ENCODE measurements at regions not wholly inside any gene's neighbourhood (a gene's known extent, or its start where the extent isn't known, plus 50 kb on each side); places are given as distances from the start of the nearest gene placed in this dataset.
"Not testable (repeated sequence)": the region's sequence is repeated elsewhere in the genome, so short reads cannot be mapped to it uniquely, and the experiment has no call there.

GRCh38 chr20:48372851-48373554, 454.8 kb downstream of the PREX1 start:
- not testable (repeated sequence) for H3K27ac ChIP-seq (ENCODE audit: low read length); H3K27me3 ChIP-seq (ENCODE audit: control insufficient read depth, insufficient read depth, low read length); H3K4me1 ChIP-seq (ENCODE audit: control insufficient read depth, insufficient read depth, low read length); H3K9me3 ChIP-seq (ENCODE audit: control insufficient read depth, low read depth, low read length); H3K36me3 ChIP-seq (ENCODE audit: control insufficient read depth, insufficient read depth, low read length); H3K4me3 ChIP-seq (ENCODE audit: low read length)
- WGBS (ENCODE audit: insufficient coverage, low lambda C conversion rate): no CpG with 5 or more reads among the region's 35 CpGs
- peak in 1 of 2 donors; percentile 34 for DNase-seq

GRCh38 chr20:48371211-48371610, 456.6 kb downstream of the PREX1 start:
- WGBS (ENCODE audit: insufficient coverage, low lambda C conversion rate): no CpG with 5 or more reads among the region's 4 CpGs
- Histone ChIP-seq H3K27ac (ENCODE audit: low read length) (no peak overlapping the region), H3K9me3 (ENCODE audit: control insufficient read depth, low read depth, low read length) (no peaks in the 10 kb centered on the region), H3K27me3 (ENCODE audit: control insufficient read depth, insufficient read depth, low read length) (peaks cover 2% of the 10 kb centered on the region), H3K4me3 (ENCODE audit: low read length) (no peak overlapping the region), H3K4me1 (ENCODE audit: control insufficient read depth, insufficient read depth, low read length) (no peaks in the 10 kb centered on the region), H3K36me3 (ENCODE audit: control insufficient read depth, insufficient read depth, low read length) (no peaks in the 10 kb centered on the region)
- no peak for DNase-seq

- not testable (repeated sequence) for H3K27me3 ChIP-seq (ENCODE audit: control insufficient read depth, insufficient read depth, low read length); H3K36me3 ChIP-seq (ENCODE audit: control insufficient read depth, insufficient read depth, low read length); H3K4me3 ChIP-seq (ENCODE audit: low read length); H3K9me3 ChIP-seq (ENCODE audit: control insufficient read depth, low read depth, low read length); H3K27ac ChIP-seq (ENCODE audit: low read length); DNase-seq; H3K4me1 ChIP-seq (ENCODE audit: control insufficient read depth, insufficient read depth, low read length)
- no CpG with 5 or more reads among the region's 10 CpGs for WGBS (ENCODE audit: insufficient coverage, low lambda C conversion rate)
Observed at GRCh38 chr20:48368580-48369021, 459.2 kb downstream of the PREX1 start.

- H3K27me3 ChIP-seq (ENCODE audit: control insufficient read depth, insufficient read depth, low read length); H3K36me3 ChIP-seq (ENCODE audit: control insufficient read depth, insufficient read depth, low read length); H3K9me3 ChIP-seq (ENCODE audit: control insufficient read depth, low read depth, low read length); DNase-seq; H3K27ac ChIP-seq (ENCODE audit: low read length); H3K4me3 ChIP-seq (ENCODE audit: low read length); H3K4me1 ChIP-seq (ENCODE audit: control insufficient read depth, insufficient read depth, low read length): not testable (repeated sequence)
- no CpG with 5 or more reads among the region's 28 CpGs for whole genome bisulfite sequencing (ENCODE audit: insufficient coverage, low lambda C conversion rate)
Observed at GRCh38 chr20:48367541-48368358, 460.0 kb downstream of the PREX1 start.

- DNase-seq: no peak
- Histone ChIP-seq H3K4me1 (ENCODE audit: control insufficient read depth, insufficient read depth, low read length) (no peaks in the 10 kb centered on the region), H3K27me3 (ENCODE audit: control insufficient read depth, insufficient read depth, low read length) (no peaks in the 10 kb centered on the region), H3K4me3 (ENCODE audit: low read length) (no peak overlapping the region), H3K9me3 (ENCODE audit: control insufficient read depth, low read depth, low read length) (no peaks in the 10 kb centered on the region), H3K27ac (ENCODE audit: low read length) (no peak overlapping the region), H3K36me3 (ENCODE audit: control insufficient read depth, insufficient read depth, low read length) (no peaks in the 10 kb centered on the region)
- no CpG with 5 or more reads among the region's 5 CpGs for WGBS (ENCODE audit: insufficient coverage, low lambda C conversion rate)
Observed at GRCh38 chr20:48366230-48366629, 461.6 kb downstream of the PREX1 start.

GRCh38 chr20:48364688-48365421, 462.9 kb downstream of the PREX1 start:
- H3K27me3 ChIP-seq (ENCODE audit: control insufficient read depth, insufficient read depth, low read length): no peaks in the 10 kb centered on the region
- WGBS (ENCODE audit: insufficient coverage, low lambda C conversion rate): 100% methylated on average over 1 of the region's 11 CpGs
- DNase-seq: no peak
- no peak overlapping the region for H3K27ac ChIP-seq (ENCODE audit: low read length)
- H3K9me3 ChIP-seq (ENCODE audit: control insufficient read depth, low read depth, low read length): no peaks in the 10 kb centered on the region
- H3K36me3 ChIP-seq (ENCODE audit: control insufficient read depth, insufficient read depth, low read length): no peaks in the 10 kb centered on the region
- no peaks in the 10 kb centered on the region for H3K4me1 ChIP-seq (ENCODE audit: control insufficient read depth, insufficient read depth, low read length)
- no peak overlapping the region for H3K4me3 ChIP-seq (ENCODE audit: low read length)

GRCh38 chr20:48364055-48364454, 463.7 kb downstream of the PREX1 start:
- Histone ChIP-seq H3K4me3 (ENCODE audit: low read length) (no peak overlapping the region), H3K27ac (ENCODE audit: low read length) (no peak overlapping the region), H3K9me3 (ENCODE audit: control insufficient read depth, low read depth, low read length) (no peaks in the 10 kb centered on the region), H3K36me3 (ENCODE audit: control insufficient read depth, insufficient read depth, low read length) (no peaks in the 10 kb centered on the region), H3K27me3 (ENCODE audit: control insufficient read depth, insufficient read depth, low read length) (no peaks in the 10 kb centered on the region), H3K4me1 (ENCODE audit: control insufficient read depth, insufficient read depth, low read length) (no peaks in the 10 kb centered on the region)
- no peak for DNase-seq

- Histone ChIP-seq H3K36me3 (ENCODE audit: control insufficient read depth, insufficient read depth, low read length) (no peaks in the 10 kb centered on the region), H3K27ac (ENCODE audit: low read length) (no peak overlapping the region), H3K4me1 (ENCODE audit: control insufficient read depth, insufficient read depth, low read length) (no peaks in the 10 kb centered on the region), H3K27me3 (ENCODE audit: control insufficient read depth, insufficient read depth, low read length) (no peaks in the 10 kb centered on the region), H3K9me3 (ENCODE audit: control insufficient read depth, low read depth, low read length) (no peaks in the 10 kb centered on the region), H3K4me3 (ENCODE audit: low read length) (no peak overlapping the region)
- DNase-seq: no peak
- 73% methylated on average over 5 of the region's 9 CpGs for WGBS (ENCODE audit: insufficient coverage, low lambda C conversion rate)
Observed at GRCh38 chr20:48360342-48360975, 467.3 kb downstream of the PREX1 start.

- Histone ChIP-seq H3K27ac (ENCODE audit: low read length) (no peak overlapping the region), H3K36me3 (ENCODE audit: control insufficient read depth, insufficient read depth, low read length) (no peaks in the 10 kb centered on the region), H3K4me3 (ENCODE audit: low read length) (peak overlapping the region; percentile 6), H3K27me3 (ENCODE audit: control insufficient read depth, insufficient read depth, low read length) (no peaks in the 10 kb centered on the region), H3K4me1 (ENCODE audit: control insufficient read depth, insufficient read depth, low read length) (no peaks in the 10 kb centered on the region), H3K9me3 (ENCODE audit: control insufficient read depth, low read depth, low read length) (no peaks in the 10 kb centered on the region)
- peak in 1 of 2 donors; percentile 63 for DNase-seq
- no CpG with 5 or more reads among the region's 17 CpGs for WGBS (ENCODE audit: insufficient coverage, low lambda C conversion rate)
Observed at GRCh38 chr20:48359692-48360341, 468.0 kb downstream of the PREX1 start.

GRCh38 chr20:48359055-48359390, 468.8 kb downstream of the PREX1 start:
- WGBS (ENCODE audit: insufficient coverage, low lambda C conversion rate): no CpG with 5 or more reads among the region's 8 CpGs
- not testable (repeated sequence) for H3K36me3 ChIP-seq (ENCODE audit: control insufficient read depth, insufficient read depth, low read length); H3K4me3 ChIP-seq (ENCODE audit: low read length); H3K27ac ChIP-seq (ENCODE audit: low read length); DNase-seq; H3K27me3 ChIP-seq (ENCODE audit: control insufficient read depth, insufficient read depth, low read length); H3K9me3 ChIP-seq (ENCODE audit: control insufficient read depth, low read depth, low read length); H3K4me1 ChIP-seq (ENCODE audit: control insufficient read depth, insufficient read depth, low read length)
